DMS79 treated with DMSO at 0.1 percent for 48 hours (cell line): ENCODE measurements at regions not wholly inside any gene's neighbourhood (a gene's known extent, or its start where the extent isn't known, plus 50 kb on each side); places are given as distances from the start of the nearest gene placed in this dataset.
"Not testable (repeated sequence)": the region's sequence is repeated elsewhere in the genome, so short reads cannot be mapped to it uniquely, and the experiment has no call there.

Experiments used
- DNase-seq: peaks from one replicate; lab custom pipeline; 2025; lab: John Stamatoyannopoulos, UW

DNA sequence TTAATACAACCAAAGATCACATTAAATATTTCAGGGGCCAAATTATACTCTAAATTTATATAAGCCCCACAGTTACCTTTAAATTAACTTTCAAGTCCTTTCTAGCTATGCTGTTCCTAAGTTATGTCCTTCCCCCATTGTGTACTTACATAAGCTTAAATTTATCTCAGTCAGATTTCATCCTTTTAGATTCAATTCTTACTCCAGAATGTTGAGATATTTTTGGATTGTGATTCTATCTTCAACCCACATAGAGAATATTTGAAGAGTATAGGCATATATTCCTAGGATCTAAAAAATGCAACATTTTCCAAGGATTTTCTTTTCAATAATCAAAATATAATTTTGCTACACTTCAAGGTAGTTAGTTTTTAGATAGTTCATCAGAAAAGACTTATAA lies 242.8 kb downstream of the KCNE4 start:
- no peak for DNase-seq

DNA sequence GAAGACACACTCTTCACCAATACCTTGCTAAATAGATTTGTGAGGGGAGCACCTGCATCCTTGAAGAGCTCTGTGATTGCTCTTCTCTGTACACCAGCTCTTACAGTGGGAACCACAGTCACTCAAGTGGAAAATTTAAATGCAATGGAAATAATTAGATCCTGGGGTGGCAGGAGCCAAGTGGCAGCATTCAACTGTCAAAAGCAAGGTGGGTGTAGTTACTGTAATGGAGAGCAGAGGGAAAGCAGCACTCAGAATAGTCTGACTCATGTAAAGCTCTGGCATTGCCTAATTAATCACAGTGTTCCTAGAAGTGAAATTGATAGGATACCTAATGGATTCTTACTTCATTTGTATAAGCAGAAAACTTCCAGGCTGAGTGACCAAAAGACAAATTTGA lies 245.8 kb downstream of the KCNE4 start:
- DNase-seq = peak; percentile 95

DNA sequence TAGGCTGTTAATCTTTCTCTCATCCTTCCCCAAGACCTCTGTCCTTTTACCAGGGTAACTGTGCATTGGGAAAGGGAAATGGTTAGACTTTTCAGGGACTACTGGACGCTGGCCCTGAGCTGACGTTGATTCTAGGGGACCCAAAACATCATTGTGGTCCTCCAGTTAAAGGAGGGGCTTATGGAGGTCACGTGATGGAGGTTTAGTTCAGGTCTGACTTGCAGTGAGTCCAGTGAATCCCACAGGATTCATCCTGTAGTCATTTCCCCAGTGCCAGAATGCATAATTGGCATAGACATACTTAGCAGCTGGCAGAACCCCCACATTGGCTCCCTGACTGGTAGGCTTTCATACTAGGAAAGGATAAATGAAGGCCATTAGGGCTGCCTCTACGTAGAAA lies 246.3 kb downstream of the KCNE4 start:
- not testable (repeated sequence) for DNase-seq

DNA sequence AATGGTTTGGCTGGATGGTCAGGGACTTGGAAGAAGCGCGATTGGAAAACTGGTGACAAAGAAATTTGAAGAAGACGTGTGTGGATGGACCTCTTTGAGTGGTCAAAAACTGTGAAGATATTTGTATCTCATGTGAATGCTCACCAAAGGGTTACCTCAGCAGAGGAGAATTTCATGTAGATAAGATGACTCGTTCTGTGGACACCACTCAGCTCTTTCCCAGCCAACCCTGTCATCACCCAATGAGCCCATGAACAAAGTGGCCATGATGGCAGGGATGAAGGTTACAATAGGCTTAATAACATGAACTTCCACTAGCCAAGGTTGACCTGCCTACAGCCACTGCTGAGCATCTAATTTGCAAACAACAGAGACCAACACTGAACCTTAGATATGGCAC lies 248.3 kb downstream of the KCNE4 start:
- no peak for DNase-seq

DNA sequence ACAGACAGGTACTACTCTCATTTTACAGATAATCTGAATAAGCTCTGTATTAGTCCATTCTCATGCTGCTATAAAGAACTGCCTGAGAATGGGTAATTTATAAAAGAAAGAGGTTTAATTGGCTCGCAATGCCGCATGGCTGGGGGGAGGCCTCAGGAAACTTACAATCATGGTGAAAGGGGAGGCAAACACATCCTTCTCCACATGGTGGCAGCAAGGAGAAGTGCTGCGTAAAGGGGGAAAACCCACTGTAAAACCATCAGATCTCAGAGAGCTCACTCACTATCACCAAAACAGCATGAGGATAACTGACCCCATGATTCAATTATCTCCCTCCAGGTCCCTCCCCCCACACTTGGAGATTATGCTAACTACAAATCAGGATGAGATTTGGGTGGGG lies 254.4 kb downstream of the KCNE4 start:
- no peak for DNase-seq

DNA sequence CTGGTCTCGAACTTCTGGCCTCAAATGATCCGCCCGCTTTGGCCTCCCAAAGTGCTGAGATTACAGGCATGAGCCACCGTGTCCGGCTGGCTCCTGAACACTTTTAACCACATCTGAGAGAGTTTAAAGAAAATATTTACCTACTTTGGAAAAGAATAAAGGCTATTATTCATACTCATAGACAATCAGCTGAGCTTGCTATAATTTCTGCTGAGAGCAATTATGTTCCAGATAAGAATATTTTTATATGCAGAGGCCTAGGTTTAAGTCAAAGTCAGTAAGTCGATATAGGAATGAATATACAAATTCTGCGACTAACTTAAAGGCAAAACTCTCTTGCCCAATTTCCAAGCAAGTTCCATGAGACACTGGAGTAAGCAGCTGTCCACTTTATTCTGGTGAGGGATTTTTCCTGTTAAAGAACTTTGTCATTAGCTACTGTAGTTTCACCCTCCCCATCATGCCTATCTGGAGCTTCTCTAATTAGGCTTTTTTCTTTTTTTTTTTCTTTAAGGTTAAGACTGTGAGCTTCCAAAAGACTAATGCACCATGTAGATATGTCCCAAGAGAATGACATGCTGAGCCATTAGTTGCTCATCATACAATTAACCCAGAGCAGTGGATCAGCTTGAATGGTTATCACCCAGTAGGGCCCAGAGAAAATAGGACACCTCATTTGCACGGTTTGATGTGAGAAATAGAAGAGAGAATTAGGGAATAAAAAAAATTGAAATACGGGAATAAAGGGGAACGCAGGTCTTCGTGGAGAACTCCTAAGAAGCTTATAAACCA lies 260.1 kb downstream of the KCNE4 start:
- no peak for DNase-seq

DNA sequence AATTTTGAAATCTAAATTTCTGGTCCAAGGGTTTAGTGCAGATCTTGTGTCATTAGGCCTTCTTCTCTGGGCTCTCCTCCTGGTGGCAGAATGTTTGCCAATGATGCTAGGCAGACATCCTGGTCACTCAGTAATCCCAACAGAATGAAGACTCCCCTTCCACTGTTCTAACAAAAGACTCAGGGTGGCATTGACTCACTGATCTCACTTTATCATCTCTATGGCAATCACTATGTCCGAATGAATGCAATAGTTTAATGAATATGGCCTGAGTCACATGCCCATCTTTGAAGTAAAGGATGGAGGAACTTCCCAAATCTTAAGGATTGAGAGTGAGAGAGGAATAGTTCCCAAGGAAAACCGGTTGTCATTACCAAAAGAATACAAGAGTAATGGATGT lies 261.1 kb downstream of the KCNE4 start:
- DNase-seq = no peak

DNA sequence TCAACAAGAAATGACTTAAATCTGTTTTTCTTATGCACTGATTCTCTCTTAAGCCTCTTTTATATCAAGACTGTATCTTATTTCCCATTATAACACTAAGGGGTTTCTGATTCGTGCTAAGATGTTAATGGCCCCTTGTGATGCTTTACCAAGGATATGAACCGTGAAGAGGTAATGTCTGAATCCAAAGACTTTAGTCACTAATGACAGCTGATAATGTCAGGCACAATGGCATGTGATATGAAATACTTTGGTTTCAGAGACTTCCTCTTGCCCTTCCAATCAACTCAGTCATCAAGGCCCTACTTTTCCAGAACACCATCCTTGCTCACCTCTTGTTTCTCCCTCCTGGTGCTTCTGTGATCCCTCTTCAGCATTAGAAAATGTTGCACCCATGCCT lies 262.8 kb downstream of the KCNE4 start:
- DNase-seq = peak; percentile 68

DNA sequence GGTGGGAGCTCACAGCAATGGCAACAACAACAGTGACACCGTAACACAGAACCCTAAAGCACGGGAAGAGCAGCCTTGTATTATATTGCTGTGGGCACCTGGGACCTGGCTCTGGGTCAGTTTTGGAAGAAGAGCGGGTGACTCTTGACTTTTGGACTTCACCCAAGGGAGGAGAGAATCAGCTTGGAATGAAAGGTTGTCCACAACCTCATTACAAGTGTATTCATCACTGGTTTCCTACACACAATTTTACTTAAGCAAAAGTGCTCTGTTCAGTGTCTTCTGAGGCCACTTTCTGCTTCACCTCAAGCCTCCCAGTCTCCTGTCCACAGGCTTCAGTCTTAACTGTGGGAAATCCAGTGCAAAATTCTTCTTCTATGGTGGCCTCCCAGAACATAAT lies 263.8 kb downstream of the KCNE4 start:
- DNase-seq = no peak

DNA sequence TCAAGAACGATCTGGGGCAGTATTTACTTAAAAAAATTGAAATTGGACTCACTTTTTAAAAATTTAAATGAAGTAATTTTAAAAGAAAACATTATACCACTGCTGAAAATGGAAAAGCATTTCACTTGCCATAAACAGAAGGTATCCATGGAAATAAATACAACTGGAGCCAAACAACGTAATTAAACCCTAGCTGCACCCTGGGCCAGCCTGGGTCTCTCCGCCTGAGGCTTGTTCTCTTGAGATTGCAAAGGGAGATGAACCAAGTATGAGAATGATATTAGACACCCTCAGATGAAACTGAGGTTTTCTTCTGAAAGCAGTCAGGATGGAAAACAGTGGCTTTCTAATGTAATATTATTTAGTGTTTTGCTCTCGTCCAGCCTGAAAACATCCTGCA lies 264.4 kb downstream of the KCNE4 start:
- no peak for DNase-seq

DNA sequence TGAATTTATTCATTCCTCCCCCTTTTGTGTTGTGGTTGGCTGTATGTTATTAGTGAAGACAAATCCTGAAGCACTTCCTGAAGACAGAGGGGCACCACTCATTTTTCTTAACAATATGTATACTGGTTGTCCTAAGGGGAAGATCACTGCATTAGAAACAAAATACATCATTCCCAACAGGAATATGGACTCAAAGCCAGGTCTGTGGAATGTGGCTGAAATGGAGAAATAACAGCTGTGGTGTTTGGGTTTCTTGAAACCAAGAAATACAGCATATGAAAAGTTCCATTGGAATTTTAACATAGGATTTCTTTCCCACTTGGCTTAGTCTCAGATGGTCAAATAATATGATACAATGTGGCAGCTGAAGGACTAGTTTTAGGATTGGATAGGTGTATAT lies 267.6 kb downstream of the KCNE4 start:
- DNase-seq = no peak

DNA sequence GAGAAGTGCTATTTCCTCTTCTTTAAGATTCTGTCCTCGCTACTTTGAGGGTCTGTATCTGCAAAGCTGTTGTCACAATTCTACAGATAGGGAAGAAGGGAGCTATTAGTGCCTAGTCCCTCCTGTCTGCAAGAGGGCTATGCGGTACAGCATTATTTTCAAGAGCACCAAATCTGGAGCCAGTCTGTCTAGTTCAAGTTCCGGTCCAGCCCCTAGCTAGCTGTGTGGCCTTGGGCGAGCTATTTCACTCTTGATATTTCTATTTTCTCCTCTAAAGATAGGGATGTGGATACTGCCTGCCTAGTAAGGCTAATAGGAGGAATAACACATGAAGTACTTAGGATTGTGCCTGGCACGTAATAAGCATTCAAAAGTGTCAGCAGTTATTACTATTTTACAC lies 272.4 kb downstream of the KCNE4 start:
- DNase-seq = no peak

DNA sequence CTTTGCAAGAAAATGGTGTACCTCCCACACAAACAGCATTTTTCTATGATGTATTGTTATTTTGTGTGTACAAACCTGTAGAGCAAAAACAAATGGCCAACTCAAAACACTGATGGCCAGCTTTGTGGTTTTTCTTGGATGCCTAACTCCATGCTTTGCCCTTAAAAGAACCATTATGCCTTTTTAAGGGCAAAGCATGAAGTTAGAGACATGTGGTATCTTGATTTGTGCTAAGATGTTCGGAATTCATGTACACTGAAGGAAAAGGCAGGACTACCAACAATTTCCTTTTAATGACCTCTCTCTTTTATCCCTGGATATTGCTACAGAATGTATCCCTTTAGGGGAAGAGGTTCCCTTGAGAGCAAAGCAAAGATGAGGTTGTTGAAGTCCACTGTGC lies 273.6 kb downstream of the SCG2 start:
- no peak for DNase-seq

DNA sequence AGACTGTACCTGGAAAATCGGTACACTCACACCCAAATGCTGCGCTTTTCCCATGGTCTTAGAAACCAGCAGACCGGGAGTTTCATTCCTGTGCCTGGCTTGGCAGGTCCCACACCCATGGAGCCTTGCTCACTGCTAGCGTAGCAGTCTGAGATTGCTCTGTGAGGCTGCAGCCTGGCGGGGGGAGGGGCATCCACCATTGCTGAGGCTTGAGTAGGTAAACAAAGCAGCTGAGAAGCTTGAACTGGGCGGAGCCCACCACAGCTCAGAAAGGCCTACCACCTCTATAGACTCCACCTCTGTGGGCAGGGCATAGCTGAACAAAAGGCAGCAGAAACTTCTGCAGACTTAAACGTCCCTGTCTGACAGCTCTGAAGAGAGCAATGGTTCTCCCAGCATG lies 271.4 kb downstream of the SCG2 start:
- DNase-seq = not testable (repeated sequence)

DNA sequence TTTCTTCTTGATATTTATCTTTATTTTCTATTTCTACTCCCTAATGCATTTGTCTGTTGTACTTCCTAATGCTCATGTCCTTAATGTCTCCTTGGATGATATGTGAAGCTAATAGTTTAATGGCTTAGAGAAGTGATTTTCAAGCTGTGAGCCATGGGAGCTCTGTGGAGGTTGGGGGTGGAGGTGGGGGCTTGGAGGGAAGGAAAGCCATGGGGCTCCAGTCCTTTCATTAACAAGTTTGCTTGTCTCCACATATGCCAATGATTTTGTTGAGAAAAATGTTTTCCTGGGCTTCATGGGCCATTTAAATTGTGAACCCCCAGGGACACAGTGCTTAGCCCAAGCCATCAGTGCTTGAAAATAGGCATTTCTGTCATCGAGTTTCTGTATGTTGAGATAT lies 264.1 kb downstream of the SCG2 start:
- no peak for DNase-seq

DNA sequence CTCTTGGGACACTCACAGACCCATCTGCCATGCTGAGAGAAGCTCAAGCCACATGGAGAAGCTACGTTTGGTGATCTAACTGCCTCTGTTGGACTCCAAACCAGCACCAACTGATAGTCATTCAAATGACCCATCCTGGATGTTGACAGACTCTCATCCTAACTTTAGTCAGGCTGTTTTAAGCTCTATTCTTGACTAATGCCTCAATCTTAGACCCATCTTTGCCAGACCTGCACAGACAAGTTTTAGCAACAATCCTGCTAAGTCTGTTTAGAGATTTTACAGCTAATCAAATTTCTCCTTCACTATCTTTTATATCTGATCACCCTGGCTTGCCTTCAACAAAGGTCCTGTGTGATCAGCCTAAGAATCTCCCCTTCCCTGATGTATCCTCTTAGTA lies 245.1 kb downstream of the SCG2 start:
- DNase-seq = no peak

DNA sequence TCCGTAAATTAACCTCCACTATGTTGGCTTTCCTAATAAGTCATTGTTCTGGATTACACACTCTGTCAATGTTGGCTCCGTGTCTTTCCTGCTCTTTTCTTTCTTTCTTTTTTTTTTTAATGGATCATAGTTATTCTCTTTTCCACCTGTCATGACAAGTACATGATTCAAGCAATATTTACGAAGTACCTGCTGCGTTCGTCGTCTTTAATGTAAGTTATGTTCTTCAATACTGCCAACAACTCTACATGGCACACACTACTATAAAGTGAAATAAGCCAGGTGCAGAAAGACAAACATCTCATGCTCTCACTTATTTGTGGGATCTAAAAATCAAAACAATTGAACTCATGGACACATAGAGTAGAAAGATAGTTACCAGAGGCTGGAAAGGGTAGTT lies 239.1 kb downstream of the SCG2 start:
- no peak for DNase-seq

DNA sequence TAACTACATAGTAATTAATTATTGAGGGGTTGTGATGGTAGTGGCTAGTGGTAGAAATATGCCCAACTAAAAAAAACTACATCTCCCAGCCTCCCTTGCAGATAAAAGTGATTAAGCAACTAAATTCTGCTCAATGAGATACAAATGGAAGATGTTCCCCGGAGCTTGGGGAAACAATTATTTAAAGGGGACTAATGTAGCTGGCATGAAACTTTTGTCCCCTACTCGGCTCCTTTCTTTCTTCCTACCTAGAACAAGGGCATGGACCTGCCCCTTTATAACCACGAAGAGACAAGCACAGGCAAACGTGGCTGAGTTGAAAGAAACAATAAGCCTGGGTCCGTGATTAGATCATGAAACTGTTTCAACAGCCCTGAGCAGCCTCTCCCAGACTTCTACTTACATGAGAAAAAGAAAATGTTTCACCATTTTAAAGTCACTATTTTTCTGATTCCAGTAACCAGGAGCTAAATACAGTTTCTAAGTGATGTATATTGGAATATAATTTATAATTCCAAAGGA lies 236.9 kb downstream of the SCG2 start:
- DNase-seq = no peak

DNA sequence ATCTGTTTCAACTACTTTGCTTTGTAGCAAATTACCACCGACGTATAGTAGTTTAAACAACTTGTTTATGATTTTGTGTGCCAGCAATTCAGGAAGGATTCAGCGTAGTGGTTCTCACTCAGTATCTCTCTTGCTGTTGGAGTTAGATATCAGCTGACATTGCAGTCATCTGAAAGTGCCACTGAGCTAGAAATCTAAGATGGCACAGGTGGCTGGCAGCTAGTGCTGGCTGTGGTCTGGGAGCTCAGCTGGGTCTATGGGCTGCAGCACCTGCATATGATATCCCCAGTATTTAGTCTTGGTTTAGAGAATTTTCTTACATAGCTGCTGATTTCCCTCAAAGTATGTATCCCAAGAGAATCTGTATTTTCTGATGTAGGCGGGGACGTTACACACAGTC lies 235.6 kb downstream of the SCG2 start:
- DNase-seq = no peak

DNA sequence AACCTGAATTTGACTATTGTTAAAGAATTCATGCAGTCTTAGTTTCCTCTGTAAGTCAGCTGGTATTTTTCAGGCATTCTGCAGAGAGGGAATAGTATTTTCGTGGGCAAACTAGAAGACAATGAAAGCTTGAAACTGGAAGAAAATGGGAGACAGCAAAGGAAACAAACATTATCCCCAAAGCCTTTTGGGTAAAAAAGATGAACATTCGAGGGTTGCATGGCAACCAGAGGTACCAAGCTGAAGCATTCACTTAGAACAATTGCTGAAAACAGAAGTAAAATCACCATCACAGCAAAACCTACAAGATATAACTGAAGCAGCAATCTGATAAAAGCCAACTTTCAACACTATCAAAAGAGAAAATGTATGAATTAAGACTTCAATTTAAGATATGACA lies 233.7 kb downstream of the SCG2 start:
- no peak for DNase-seq

DNA sequence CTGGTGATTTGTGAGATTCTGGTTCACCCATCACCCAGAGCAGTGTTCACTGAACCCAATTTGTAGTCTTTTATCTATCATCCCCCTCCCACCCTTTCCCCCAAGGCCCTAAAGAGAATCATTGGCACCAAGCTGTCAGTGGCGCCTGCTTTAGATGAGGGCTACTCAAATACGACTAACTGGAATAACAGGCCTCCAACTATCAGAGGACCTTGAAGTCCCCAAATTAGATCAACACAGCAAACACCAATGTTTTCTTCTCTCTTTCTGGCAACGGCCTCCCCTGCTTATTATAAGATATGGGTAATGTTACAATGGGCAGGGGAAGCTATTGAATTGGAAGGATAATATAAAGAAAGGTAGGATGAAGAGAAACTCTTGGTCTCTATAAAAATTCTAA lies 232.3 kb downstream of the SCG2 start:
- no peak for DNase-seq

DNA sequence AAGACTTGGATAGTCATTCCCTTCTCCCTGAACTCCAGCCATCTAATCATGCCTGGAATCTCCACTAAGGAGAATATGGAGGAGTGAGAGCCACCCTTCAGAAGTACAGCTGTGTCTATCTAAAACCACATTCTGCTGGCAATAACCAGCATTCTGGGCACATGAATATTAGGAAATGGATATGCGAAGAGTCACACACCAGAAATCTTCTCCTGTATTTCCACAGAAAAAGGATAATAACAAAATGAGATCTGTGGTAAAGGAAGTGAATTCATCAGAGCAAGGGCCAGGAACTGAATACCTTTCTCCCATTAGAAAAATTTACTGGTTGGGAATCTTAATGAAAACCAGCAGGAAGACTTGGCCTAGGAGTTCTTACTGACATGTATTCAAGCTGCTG lies 218.8 kb downstream of the SCG2 start:
- DNase-seq = peak; percentile 49

DNA sequence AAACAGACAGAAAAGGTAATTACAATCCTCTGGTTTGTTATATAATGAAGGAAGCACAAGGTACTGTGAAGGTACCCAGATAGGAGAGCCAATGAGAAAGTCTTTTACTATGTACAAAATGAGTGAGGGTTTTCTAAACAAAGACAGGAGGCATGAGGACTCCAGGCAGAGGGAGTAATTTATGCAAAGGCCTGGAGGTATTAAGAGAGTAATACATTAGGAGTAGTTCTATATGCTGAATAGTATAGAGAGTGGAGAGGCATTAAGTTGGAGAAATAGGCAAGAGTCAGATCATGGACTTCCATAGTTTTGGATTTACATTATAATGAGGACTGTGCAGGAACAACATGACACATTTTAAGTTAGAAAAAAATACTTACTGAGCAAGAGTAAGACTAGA lies 216.0 kb downstream of the SCG2 start:
- DNase-seq = no peak

DNA sequence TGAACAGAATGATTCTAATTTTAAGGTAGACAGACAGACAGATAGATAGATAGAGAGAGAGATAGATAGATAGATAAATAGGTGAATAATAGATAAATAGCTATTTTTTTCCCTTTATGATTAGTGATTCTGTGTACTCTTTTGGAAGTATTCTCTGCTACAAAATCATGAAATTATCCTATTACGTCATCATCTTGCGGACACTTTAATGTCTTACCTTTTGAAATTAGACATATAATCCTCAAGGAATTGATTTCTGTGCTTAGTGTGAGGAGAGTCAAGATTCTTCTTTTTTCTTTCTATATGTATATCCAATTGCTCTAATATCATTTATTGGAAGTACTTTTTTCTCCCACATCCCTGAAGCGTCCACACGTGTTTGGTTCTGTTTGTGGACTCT lies 215.2 kb downstream of the SCG2 start:
- no peak for DNase-seq
